Neutrophil (primary cell): ENCODE measurements at regions not wholly inside any gene's neighbourhood (a gene's known extent, or its start where the extent isn't known, plus 50 kb on each side); places are given as distances from the start of the nearest gene placed in this dataset.

Source experiments
- H3K27ac ChIP-seq: fragments of 200-600 bp; sonication (generic); 2 replicates; pipeline ENCODE4 v1.5.1; 2016; ENCODE audit warnings: mild to moderate bottlenecking, moderate library complexity
- H3K27me3 ChIP-seq: fragments of 200-600 bp; sonication (generic); 2 replicates; pipeline ENCODE4 v1.6.0; 2016; ENCODE audit warnings: mild to moderate bottlenecking
- H3K36me3 ChIP-seq: fragments of 200-600 bp; sonication (generic); 2 replicates; pipeline ENCODE4 v1.5.1; 2017
- H3K4me1 ChIP-seq, 2 experiments: fragments of 200-600 bp in 1 of 2; sonication (generic) in 1 of 2; 1 replicate in 1 of 2; 2 replicates in 1 of 2; pipeline versions ENCODE4 v1.5.1 to v1.6.1; 2013 to 2016; ENCODE audit warnings: low read depth in 1 of 2, low read length in 1 of 2, mild to moderate bottlenecking in 1 of 2, moderate library complexity in 1 of 2; ENCODE audit not compliant: control insufficient read depth in 1 of 2, insufficient read depth in 1 of 2
- H3K4me3 ChIP-seq, 2 experiments: fragments of 200-600 bp in 1 of 2; sonication (generic) in 1 of 2; 1 replicate in 1 of 2; 2 replicates in 1 of 2; pipeline ENCODE4 v1.5.1; 2013 to 2016; ENCODE audit warnings: low read depth in 1 of 2, low read length in 1 of 2, mild to moderate bottlenecking in 1 of 2, moderate library complexity in 1 of 2
- H3K9me3 ChIP-seq: fragments of 200-600 bp; sonication (generic); 2 replicates; pipeline ENCODE4 v1.5.1; 2016
- TF ChIP-seq, protein P1 (sequence below): fragments of 200-600 bp; sonication (generic); IDR thresholded peaks from 2 replicates; pipeline ENCODE4 v1.5.1; 2016; ENCODE audit warnings: antibody characterized with exemption

GRCh38 chr5:81914696-81915095 lies 57.1 kb upstream of the ATG10 start:
- TF ChIP-seq, protein P1, sequence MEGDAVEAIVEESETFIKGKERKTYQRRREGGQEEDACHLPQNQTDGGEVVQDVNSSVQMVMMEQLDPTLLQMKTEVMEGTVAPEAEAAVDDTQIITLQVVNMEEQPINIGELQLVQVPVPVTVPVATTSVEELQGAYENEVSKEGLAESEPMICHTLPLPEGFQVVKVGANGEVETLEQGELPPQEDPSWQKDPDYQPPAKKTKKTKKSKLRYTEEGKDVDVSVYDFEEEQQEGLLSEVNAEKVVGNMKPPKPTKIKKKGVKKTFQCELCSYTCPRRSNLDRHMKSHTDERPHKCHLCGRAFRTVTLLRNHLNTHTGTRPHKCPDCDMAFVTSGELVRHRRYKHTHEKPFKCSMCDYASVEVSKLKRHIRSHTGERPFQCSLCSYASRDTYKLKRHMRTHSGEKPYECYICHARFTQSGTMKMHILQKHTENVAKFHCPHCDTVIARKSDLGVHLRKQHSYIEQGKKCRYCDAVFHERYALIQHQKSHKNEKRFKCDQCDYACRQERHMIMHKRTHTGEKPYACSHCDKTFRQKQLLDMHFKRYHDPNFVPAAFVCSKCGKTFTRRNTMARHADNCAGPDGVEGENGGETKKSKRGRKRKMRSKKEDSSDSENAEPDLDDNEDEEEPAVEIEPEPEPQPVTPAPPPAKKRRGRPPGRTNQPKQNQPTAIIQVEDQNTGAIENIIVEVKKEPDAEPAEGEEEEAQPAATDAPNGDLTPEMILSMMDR = no peak
- no peak overlapping the region for H3K27ac ChIP-seq

DNA sequence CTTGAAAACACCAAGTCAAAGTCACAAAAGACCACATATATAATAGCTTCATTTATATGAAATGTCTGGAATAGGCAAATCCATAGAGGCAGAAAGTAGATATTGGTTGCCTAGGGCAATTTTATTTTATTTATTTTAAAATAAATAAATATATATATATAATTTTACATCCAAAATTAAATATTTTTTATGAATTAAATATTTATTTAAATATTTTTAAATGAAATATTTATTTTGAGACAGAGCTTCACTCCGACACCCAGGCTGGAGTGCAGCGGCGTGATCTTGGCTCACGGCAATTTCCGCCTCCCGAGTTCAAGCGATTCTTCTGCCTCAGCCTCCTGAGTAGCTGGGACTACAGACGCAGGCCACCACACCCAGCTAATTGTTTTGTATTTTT lies 58.9 kb upstream of the ATG10 start:
- Histone ChIP-seq H3K9me3 (no peaks in the 10 kb centered on the region), H3K36me3 (no peaks in the 10 kb centered on the region), H3K4me3 (no peak overlapping the region), H3K27me3 (no peaks in the 10 kb centered on the region), H3K4me1 (peaks cover 3 to 6% of the 10 kb centered on the region in 2 experiments), H3K27ac (no peak overlapping the region)
- TF ChIP-seq, protein P1 = no peak

More at GRCh38 chr5:81914696-81915095, 57.1 kb upstream of the ATG10 start:
- Histone ChIP-seq H3K9me3 (no peaks in the 10 kb centered on the region), H3K4me3 (no peak overlapping the region), H3K27me3 (no peaks in the 10 kb centered on the region), H3K4me1 (no peaks in the 10 kb centered on the region), H3K36me3 (no peaks in the 10 kb centered on the region)

DNA sequence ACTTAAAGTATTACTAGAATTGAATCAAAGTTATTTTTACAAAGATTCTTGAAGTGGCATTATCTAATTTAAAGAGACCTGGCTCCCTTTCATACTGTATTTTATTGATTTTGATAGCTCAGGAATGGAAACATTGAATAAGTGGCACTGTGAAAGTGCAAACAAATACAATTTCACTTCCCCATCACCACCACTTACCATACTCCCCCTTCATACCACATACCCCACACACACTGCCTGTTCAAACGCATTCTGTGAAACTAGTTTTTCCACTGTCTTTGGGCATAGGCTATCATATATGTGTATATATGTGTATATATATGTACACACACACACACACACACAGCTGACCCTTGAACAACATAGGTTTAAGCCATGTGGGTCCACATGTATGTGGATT lies 62.1 kb upstream of the ATG10 start:
- Histone ChIP-seq H3K36me3 (no peaks in the 10 kb centered on the region), H3K27ac (no peak overlapping the region), H3K4me3 (no peak overlapping the region), H3K4me1 (peaks cover 3 to 6% of the 10 kb centered on the region in 2 experiments), H3K27me3 (no peaks in the 10 kb centered on the region), H3K9me3 (no peaks in the 10 kb centered on the region)
- TF ChIP-seq, protein P1 = no peak

DNA sequence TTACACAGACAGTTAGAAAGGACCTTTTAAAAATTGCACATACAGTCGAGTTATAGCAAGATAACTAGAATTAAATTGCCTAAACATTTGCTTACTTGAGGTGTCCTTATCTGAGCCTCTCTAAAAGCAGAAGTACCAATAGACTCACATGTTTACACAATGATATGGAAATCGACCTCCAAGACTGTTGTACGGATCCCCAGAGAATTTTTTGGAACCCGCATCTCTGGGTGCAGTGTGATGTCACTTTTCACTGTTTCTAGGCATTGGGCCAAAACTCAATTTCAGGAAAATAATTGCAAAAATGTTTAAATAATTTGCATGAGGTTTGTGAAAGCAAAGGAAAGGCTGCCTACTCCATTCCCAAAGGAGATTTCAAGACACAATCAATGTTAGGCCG lies 63.1 kb upstream of the ATG10 start:
- H3K27ac ChIP-seq = no peak overlapping the region
- H3K4me3 ChIP-seq = no peak overlapping the region
- H3K4me1 ChIP-seq = peaks cover 3 to 6% of the 10 kb centered on the region in 2 experiments
- H3K36me3 ChIP-seq = no peaks in the 10 kb centered on the region
- H3K9me3 ChIP-seq = no peaks in the 10 kb centered on the region
- no peaks in the 10 kb centered on the region for H3K27me3 ChIP-seq
- TF ChIP-seq, protein P1 = no peak

DNA sequence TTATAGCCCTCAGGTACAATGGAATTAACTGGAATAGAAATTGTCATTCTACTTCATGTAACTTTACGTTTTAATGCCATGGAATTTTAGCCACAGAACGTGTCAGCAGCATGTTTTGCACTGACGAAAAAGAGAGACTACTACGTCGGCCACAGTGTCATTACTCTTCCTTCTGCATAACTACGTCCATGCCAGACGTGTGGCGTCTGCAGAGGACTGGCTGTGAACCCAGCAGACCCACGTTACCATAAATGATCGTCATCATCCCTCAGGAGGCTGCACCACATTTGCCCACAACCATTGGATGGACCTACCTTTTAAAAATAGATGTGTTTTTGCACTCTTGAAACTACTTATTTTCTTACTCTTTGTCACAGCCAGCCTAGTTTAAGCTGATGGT lies 63.8 kb upstream of the ATG10 start:
- Histone ChIP-seq H3K27me3 (no peaks in the 10 kb centered on the region), H3K36me3 (no peaks in the 10 kb centered on the region), H3K27ac (no peak overlapping the region), H3K9me3 (no peaks in the 10 kb centered on the region), H3K4me1 (peaks cover 3 to 6% of the 10 kb centered on the region in 2 experiments), H3K4me3 (no peak overlapping the region)
- TF ChIP-seq, protein P1 = no peak
